Lung (tissue), 11 donors: ENCODE measurements at regions not wholly inside any gene's neighbourhood (a gene's known extent, or its start where the extent isn't known, plus 50 kb on each side); places are given as distances from the start of the nearest gene placed in this dataset.

Source experiments
- ATAC-seq: fragments of 200-7000 bp; cut with Tn5 transposase; one replicate; pipeline ENCODE4 v1.9.1; 2020; ENCODE audit warnings: moderate number of reproducible peaks; ENCODE audit not compliant: insufficient read depth, low FRiP score
- DNase-seq, 3 donors: peaks; one replicate each; pipeline ENCODE4 v3.0.0-alpha.2; 2013 to 2017
- H3K27ac ChIP-seq, 2 donors: one replicate each; pipeline ENCODE4 v1.5.1; 2013; ENCODE audit warnings: mild to moderate bottlenecking in 2 of 2, moderate library complexity in 2 of 2, control low read depth in 1 of 2, inconsistent platforms in 1 of 2, low read depth in 1 of 2, low read length in 1 of 2
- H3K27me3 ChIP-seq, 3 donors: one replicate each; pipeline ENCODE4 v1.5.1; 2013; ENCODE audit warnings: low read length in 2 of 3; ENCODE audit not compliant: control insufficient read depth in 3 of 3, insufficient read depth in 3 of 3
- H3K36me3 ChIP-seq, 4 donors: one replicate each; pipeline ENCODE4 v1.5.1; 2013; ENCODE audit warnings: low read length in 4 of 4, mild to moderate bottlenecking in 1 of 4, moderate library complexity in 1 of 4; ENCODE audit not compliant: control insufficient read depth in 4 of 4, insufficient read depth in 4 of 4
- H3K4me1 ChIP-seq, 5 donors: one replicate each; pipeline ENCODE4 v1.5.1; 2013; ENCODE audit warnings: low read length in 5 of 5, mild to moderate bottlenecking in 2 of 5, moderate library complexity in 1 of 5; ENCODE audit not compliant: control insufficient read depth in 5 of 5, insufficient read depth in 5 of 5
- H3K4me3 ChIP-seq: one replicate; pipeline ENCODE4 v1.5.1; 2013; ENCODE audit warnings: mild to moderate bottlenecking, control low read depth, moderate library complexity
- H3K9ac ChIP-seq, 2 donors: one replicate each; pipeline ENCODE4 v1.5.1; 2013; ENCODE audit warnings: low read length in 2 of 2, control low read depth in 1 of 2; ENCODE audit not compliant: insufficient read depth in 1 of 2
- H3K9me3 ChIP-seq, 4 donors: one replicate each; pipeline ENCODE4 v1.5.1; 2013; ENCODE audit warnings: low read length in 3 of 4, mild to moderate bottlenecking in 1 of 4, moderate library complexity in 1 of 4; ENCODE audit not compliant: control insufficient read depth in 4 of 4, insufficient read depth in 3 of 4
- WGBS, 2 donors: extraction: QIAGEN DNeasy Blood & Tissue Kit; methylation state at CpG; one replicate each; pipeline ENCODE4 v1.1.7; 2013; 5-methylcytosine and 5-hydroxymethylcytosine counted together
- TF ChIP-seq, protein P1 (sequence below): IDR thresholded peaks from 2 replicates; pipeline ENCODE4 v1.5.1; 2012; ENCODE audit warnings: mild to moderate bottlenecking; ENCODE audit errors: control extremely low read depth, extremely low read depth
- donor health status: control.
- donor health status: control.
- donor health status: Bipolar disorder and iron deficiency.
- donor health status: healthy.
- donor health status: DM: yes; HTN: yes; CAD: no.

DNA sequence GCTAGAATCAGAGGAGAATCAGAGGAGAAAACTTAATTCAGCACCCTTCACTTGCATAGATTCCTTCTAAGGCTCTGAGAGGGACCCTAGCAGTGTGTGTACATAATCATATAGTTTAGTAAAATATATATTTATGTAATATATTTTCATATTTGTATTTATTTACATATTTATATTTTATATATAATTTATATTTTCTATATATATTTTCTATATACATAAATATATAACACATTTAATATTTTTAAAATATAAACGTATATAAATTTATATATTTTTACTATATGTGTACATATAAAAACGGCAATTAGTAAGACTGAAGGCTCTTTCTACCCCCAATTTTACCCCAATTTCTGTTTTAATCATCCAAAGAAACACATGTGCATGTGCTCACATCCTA lies 80.3 kb downstream of the NXPE2 start:
- Histone ChIP-seq H3K4me3 (no peak overlapping the region), H3K36me3 (no peaks in the 10 kb centered on the region), H3K27me3 (peaks cover 0 to 2% (median 0%) of the 10 kb centered on the region in 3 donors), H3K9me3 (peaks cover 0 to 2% (median 0%) of the 10 kb centered on the region in 4 donors), H3K27ac (no peak overlapping the region), H3K9ac (no peak overlapping the region), H3K4me1 (no peaks in the 10 kb centered on the region)
- ATAC-seq (no peak), DNase-seq (no peak)
- TF ChIP-seq, protein P1, sequence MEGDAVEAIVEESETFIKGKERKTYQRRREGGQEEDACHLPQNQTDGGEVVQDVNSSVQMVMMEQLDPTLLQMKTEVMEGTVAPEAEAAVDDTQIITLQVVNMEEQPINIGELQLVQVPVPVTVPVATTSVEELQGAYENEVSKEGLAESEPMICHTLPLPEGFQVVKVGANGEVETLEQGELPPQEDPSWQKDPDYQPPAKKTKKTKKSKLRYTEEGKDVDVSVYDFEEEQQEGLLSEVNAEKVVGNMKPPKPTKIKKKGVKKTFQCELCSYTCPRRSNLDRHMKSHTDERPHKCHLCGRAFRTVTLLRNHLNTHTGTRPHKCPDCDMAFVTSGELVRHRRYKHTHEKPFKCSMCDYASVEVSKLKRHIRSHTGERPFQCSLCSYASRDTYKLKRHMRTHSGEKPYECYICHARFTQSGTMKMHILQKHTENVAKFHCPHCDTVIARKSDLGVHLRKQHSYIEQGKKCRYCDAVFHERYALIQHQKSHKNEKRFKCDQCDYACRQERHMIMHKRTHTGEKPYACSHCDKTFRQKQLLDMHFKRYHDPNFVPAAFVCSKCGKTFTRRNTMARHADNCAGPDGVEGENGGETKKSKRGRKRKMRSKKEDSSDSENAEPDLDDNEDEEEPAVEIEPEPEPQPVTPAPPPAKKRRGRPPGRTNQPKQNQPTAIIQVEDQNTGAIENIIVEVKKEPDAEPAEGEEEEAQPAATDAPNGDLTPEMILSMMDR: no peak
- WGBS, 2 donors: 88% methylated on average over 2 of the region's 2 CpGs

DNA sequence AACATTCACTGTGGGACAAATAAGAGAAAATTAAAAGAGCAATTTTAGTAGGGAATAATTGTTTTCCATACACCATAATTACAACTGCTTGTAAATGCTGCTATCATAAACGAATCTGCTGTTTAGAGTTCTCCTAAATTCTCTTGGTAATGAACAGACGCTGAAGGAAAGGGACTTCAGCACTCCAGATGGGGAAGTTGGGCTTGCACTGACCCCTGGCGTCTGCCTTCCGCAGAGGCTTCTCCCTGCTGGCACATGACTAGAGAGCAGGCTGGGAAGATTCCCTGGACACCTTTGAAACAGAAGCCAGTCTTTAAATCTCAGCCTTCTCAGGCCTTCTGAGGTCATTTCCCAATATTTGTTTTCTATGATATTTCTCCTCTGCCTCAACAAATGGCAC lies 84.1 kb downstream of the NXPE2 start:
- Histone ChIP-seq H3K9ac (no peak overlapping the region), H3K4me3 (no peak overlapping the region), H3K36me3 (no peaks in the 10 kb centered on the region), H3K9me3 (peaks cover 0 to 2% (median 0%) of the 10 kb centered on the region in 4 donors), H3K4me1 (no peaks in the 10 kb centered on the region), H3K27ac (no peak overlapping the region), H3K27me3 (peaks cover 0 to 2% (median 0%) of the 10 kb centered on the region in 3 donors)
- no peak for ATAC-seq
- peak; percentile 77 to 84 (median 78) for DNase-seq
- WGBS, 2 donors: 2 to 9% methylated on average over 4 of the region's 4 CpGs
- TF ChIP-seq, protein P1: peak; percentile 62

DNA sequence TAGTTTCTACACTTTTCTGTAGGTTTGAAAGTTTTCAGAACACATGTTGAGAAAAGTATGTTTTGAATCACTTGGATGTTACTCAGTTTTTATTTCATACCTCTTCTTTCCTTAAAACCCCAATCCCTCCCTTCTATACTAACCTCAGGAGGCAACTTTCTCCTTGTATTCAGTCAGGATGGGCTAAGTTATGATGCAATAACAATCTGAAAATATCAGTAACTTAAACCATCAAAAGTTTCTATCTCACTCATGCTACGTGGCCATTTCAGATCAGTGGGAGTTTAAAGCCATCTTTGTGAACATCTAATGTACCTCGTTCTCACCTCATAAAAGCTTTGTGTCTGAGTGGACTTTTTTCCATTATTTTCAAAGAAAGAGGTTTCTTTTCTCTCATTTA lies 86.2 kb downstream of the NXPE2 start:
- TF ChIP-seq, protein P1: no peak
- ATAC-seq: no peak
- no peak overlapping the region for H3K4me3 ChIP-seq
- no peak for DNase-seq
- no peaks in the 10 kb centered on the region for H3K27me3 ChIP-seq
- 79 to 82% methylated on average over 2 of the region's 2 CpGs for WGBS, 2 donors
- H3K4me1 ChIP-seq: no peaks in the 10 kb centered on the region
- no peak overlapping the region for H3K9ac ChIP-seq
- no peaks in the 10 kb centered on the region for H3K36me3 ChIP-seq
- H3K9me3 ChIP-seq: no peaks in the 10 kb centered on the region
- no peak overlapping the region for H3K27ac ChIP-seq

DNA sequence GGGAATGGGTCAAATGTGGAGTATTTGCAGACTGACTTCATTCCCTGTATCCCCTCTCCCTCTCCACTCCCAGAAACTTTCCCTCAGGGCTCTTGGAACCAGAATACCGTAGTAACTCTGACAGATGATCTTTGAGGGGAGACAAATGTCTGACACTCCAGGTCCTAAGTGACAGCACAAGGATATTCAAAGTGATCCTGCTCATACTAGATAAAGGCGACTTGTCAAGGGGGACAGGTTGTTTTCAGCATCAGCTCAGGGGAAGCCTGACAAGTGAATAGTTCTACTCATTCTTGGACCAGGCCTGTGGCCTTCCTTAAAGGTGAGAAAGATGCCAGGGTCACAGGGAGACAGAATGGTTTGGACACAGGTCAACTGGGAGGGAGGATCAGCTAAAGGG lies 92.8 kb downstream of the NXPE2 start:
- H3K27me3 ChIP-seq: peaks cover 0 to 9% (median 0%) of the 10 kb centered on the region in 3 donors
- H3K36me3 ChIP-seq: no peaks in the 10 kb centered on the region
- no peak overlapping the region for H3K9ac ChIP-seq
- DNase-seq (no peak), ATAC-seq (no peak)
- H3K4me1 ChIP-seq: peaks cover 0 to 5% (median 0%) of the 10 kb centered on the region in 5 donors
- H3K27ac ChIP-seq: no peak overlapping the region
- WGBS, 2 donors: 84 to 87% methylated on average over 2 of the region's 2 CpGs
- H3K4me3 ChIP-seq: no peak overlapping the region
- peaks cover 0 to 3% (median 0%) of the 10 kb centered on the region in 4 donors for H3K9me3 ChIP-seq
- TF ChIP-seq, protein P1: no peak
